ENCODE measurements at regions not wholly inside any gene's neighbourhood (a gene's known extent, or its start where the extent isn't known, plus 50 kb on each side); places are given as distances from the start of the nearest gene placed in this dataset.

GRCh38 chr5:61808909-61809308 lies 476.9 kb downstream of the ZSWIM6 start:
- DNase-seq: no peak
- Histone ChIP-seq H3K4me1 (peaks cover 0 to 9% (median 0%) of the 10 kb centered on the region in 4 donors), H3K4me3 (no peak overlapping the region), H3K27ac (no peak overlapping the region), H3K9me3 (no peaks in the 10 kb centered on the region), H3K36me3 (no peaks in the 10 kb centered on the region), H3K27me3 (no peaks in the 10 kb centered on the region)
- TF ChIP-seq EP300 (IDR thresholded peaks at IDR 0.05): no peak
- 89 to 91% methylated on average over 9 of the region's 9 CpGs for WGBS, 2 donors
- intact Hi-C loops (cut with DNase I): no loop called here

GRCh38 chr5:61809651-61810050 lies 477.6 kb downstream of the ZSWIM6 start:
- no peaks in the 10 kb centered on the region for H3K27me3 ChIP-seq
- intact Hi-C loops (cut with DNase I): no loop called here
- H3K4me3 ChIP-seq: no peak overlapping the region
- H3K36me3 ChIP-seq: no peaks in the 10 kb centered on the region
- no peak overlapping the region for H3K27ac ChIP-seq
- H3K4me1 ChIP-seq: peaks cover 0 to 9% (median 0%) of the 10 kb centered on the region in 4 donors
- H3K9me3 ChIP-seq: no peaks in the 10 kb centered on the region
- no peak for DNase-seq
- 68 to 89% methylated on average over 4 of the region's 4 CpGs for WGBS, 2 donors
- no peak for TF ChIP-seq EP300 (IDR thresholded peaks at IDR 0.05)
- no peak for TF ChIP-seq CTCF (IDR thresholded peaks at IDR 0.05)
- no peak for TF ChIP-seq POLR2A (IDR thresholded peaks at IDR 0.05)
- no peak for TF ChIP-seq POLR2AphosphoS5 (IDR thresholded peaks at IDR 0.05)

GRCh38 chr5:61811052-61811451 lies 479.0 kb downstream of the ZSWIM6 start:
- intact Hi-C loops (cut with DNase I): no loop called here
- H3K36me3 ChIP-seq: no peaks in the 10 kb centered on the region
- no peaks in the 10 kb centered on the region for H3K9me3 ChIP-seq
- TF ChIP-seq POLR2AphosphoS5 (IDR thresholded peaks at IDR 0.05) (no peak), POLR2A (IDR thresholded peaks at IDR 0.05) (no peak), EP300 (IDR thresholded peaks at IDR 0.05) (no peak), CTCF (IDR thresholded peaks at IDR 0.05) (no peak)
- H3K27ac ChIP-seq: no peak overlapping the region
- DNase-seq: no peak
- no peak overlapping the region for H3K4me3 ChIP-seq
- no peaks in the 10 kb centered on the region for H3K27me3 ChIP-seq
- H3K4me1 ChIP-seq: no peaks in the 10 kb centered on the region
- 50 to 79% methylated on average over 1 of the region's 1 CpG for WGBS, 2 donors

- no peaks in the 10 kb centered on the region for H3K36me3 ChIP-seq
- H3K27me3 ChIP-seq: no peaks in the 10 kb centered on the region
- no peaks in the 10 kb centered on the region for H3K9me3 ChIP-seq
- no peak overlapping the region for H3K27ac ChIP-seq
- intact Hi-C loops (cut with DNase I): no loop called here
- WGBS, 2 donors: 84 to 89% methylated on average over 1 of the region's 1 CpG
- TF ChIP-seq POLR2A (IDR thresholded peaks at IDR 0.05) (no peak), POLR2AphosphoS5 (IDR thresholded peaks at IDR 0.05) (no peak), CTCF (IDR thresholded peaks at IDR 0.05) (no peak), EP300 (IDR thresholded peaks at IDR 0.05) (no peak)
- peaks cover 0 to 9% (median 7%) of the 10 kb centered on the region in 4 donors for H3K4me1 ChIP-seq
- no peak for DNase-seq
- no peak overlapping the region for H3K4me3 ChIP-seq
These were observed 481.3 kb downstream of the ZSWIM6 start for GRCh38 chr5:61813361-61813760.

GRCh38 chr5:61815339-61815738 lies 483.3 kb downstream of the ZSWIM6 start:
- TF ChIP-seq POLR2A (IDR thresholded peaks at IDR 0.05) (no peak), CTCF (IDR thresholded peaks at IDR 0.05) (no peak), EP300 (IDR thresholded peaks at IDR 0.05) (no peak), POLR2AphosphoS5 (IDR thresholded peaks at IDR 0.05) (no peak)
- H3K27ac ChIP-seq: no peak overlapping the region
- WGBS, 2 donors: 97 to 98% methylated on average over 1 of the region's 1 CpG
- H3K4me3 ChIP-seq: no peak overlapping the region
- no peaks in the 10 kb centered on the region for H3K27me3 ChIP-seq
- no peaks in the 10 kb centered on the region for H3K9me3 ChIP-seq
- DNase-seq: no peak
- intact Hi-C loops (cut with DNase I): no loop called here
- H3K36me3 ChIP-seq: no peaks in the 10 kb centered on the region
- peaks cover 0 to 9% (median 7%) of the 10 kb centered on the region in 4 donors for H3K4me1 ChIP-seq

All from sigmoid colon (tissue), 6 donors.